SH-SY5Y (cell line): ENCODE measurements at regions not wholly inside any gene's neighbourhood (a gene's known extent, or its start where the extent isn't known, plus 50 kb on each side); places are given as distances from the start of the nearest gene placed in this dataset.

Experiments
- GATA2 ChIP-seq: IDR thresholded peaks from 2 replicates; pipeline ENCODE4 v1.6.1; 2011; ENCODE audit warnings: mild to moderate bottlenecking, low read depth, low read length
- GATA3 ChIP-seq: IDR thresholded peaks from 2 replicates; pipeline ENCODE4 v1.6.1; 2011; ENCODE audit warnings: low read depth, mild to moderate bottlenecking, low read length, moderate library complexity

GRCh38 chr7:68067845-68068244 lies 1071.2 kb downstream of the TYW1 start:
- TF ChIP-seq GATA2 (no peak), GATA3 (no peak)
